Breast epithelium (tissue), 4 donors: ENCODE measurements at regions not wholly inside any gene's neighbourhood (a gene's known extent, or its start where the extent isn't known, plus 50 kb on each side); places are given as distances from the start of the nearest gene placed in this dataset.

Source experiments
- DNase-seq, 2 donors: peaks; one replicate each; pipeline ENCODE4 v3.0.0-alpha.2; 2019; ENCODE audit warnings: low spot score in 2 of 2
- H3K27ac ChIP-seq, 2 donors: fragments of 200-600 bp; sonication (generic) in 1 of 2; one replicate each; pipeline ENCODE4 v1.5.1; 2016 to 2019; ENCODE audit warnings: mild to moderate bottlenecking in 1 of 2
- H3K27me3 ChIP-seq, 2 donors: fragments of 200-600 bp; sonication (generic) in 1 of 2; one replicate each; pipeline versions ENCODE4 v1.5.1 to v1.6.0; 2017 to 2019; ENCODE audit warnings: control low read depth in 1 of 2, mild to moderate bottlenecking in 1 of 2
- H3K36me3 ChIP-seq: fragments of 200-600 bp; one replicate; pipeline ENCODE4 v1.5.1; 2019
- H3K4me1 ChIP-seq, 2 donors: fragments of 200-600 bp; sonication (generic); one replicate each; pipeline ENCODE4 v1.5.1; 2016 to 2019; ENCODE audit warnings: control low read depth in 1 of 2
- H3K4me3 ChIP-seq, 3 donors: fragments of 200-600 bp; sonication (generic); 1 replicate in 2 of 3; 2 replicates in 1 of 3; pipeline ENCODE4 v1.5.1; 2016 to 2019; ENCODE audit warnings: mild to moderate bottlenecking in 3 of 3, moderate library complexity in 2 of 3
- H3K9me3 ChIP-seq, 2 donors: fragments of 200-600 bp; sonication (generic) in 1 of 2; one replicate each; pipeline ENCODE4 v1.5.1; 2016 to 2019; ENCODE audit warnings: control low read depth in 1 of 2
- POLR2A ChIP-seq: fragments of 450-650 bp; IDR thresholded peaks from one replicate; pipeline ENCODE4 v1.6.1; 2016; ENCODE audit warnings: antibody characterized with exemption, mild to moderate bottlenecking, moderate library complexity
- POLR2AphosphoS5 ChIP-seq, 3 donors: sonication (generic); formaldehyde crosslinking; IDR thresholded peaks; one replicate each; pipeline ENCODE4 v1.6.1; 2017; ENCODE audit warnings: antibody characterized with exemption in 3 of 3
- intact Hi-C: fragments of 100-400 bp; cut with DNase I; formaldehyde crosslinking; loops from one replicate; pipeline ENCODE4 v1.15.1; 2023; ENCODE audit warnings: low total_unique reads
- TF ChIP-seq, protein P1 (sequence below), 3 donors: fragments of 450-650 bp; IDR thresholded peaks; one replicate each; pipeline ENCODE4 v1.5.1; 2016 to 2017; ENCODE audit warnings: antibody characterized with exemption in 3 of 3, mild to moderate bottlenecking in 3 of 3, moderate library complexity in 3 of 3

- H3K4me1 ChIP-seq, result no peaks in the 10 kb centered on the region
- intact Hi-C loops, result no loop called here
- TF ChIP-seq, protein P1, sequence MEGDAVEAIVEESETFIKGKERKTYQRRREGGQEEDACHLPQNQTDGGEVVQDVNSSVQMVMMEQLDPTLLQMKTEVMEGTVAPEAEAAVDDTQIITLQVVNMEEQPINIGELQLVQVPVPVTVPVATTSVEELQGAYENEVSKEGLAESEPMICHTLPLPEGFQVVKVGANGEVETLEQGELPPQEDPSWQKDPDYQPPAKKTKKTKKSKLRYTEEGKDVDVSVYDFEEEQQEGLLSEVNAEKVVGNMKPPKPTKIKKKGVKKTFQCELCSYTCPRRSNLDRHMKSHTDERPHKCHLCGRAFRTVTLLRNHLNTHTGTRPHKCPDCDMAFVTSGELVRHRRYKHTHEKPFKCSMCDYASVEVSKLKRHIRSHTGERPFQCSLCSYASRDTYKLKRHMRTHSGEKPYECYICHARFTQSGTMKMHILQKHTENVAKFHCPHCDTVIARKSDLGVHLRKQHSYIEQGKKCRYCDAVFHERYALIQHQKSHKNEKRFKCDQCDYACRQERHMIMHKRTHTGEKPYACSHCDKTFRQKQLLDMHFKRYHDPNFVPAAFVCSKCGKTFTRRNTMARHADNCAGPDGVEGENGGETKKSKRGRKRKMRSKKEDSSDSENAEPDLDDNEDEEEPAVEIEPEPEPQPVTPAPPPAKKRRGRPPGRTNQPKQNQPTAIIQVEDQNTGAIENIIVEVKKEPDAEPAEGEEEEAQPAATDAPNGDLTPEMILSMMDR (IDR thresholded peaks at IDR 0.05), result no peak
- TF ChIP-seq POLR2A (no peak), POLR2AphosphoS5 (IDR thresholded peaks at IDR 0.05) (no peak)
Measured at GRCh38 chr13:33683376-33683775, 134.6 kb upstream of the RFC3 start.

DNA sequence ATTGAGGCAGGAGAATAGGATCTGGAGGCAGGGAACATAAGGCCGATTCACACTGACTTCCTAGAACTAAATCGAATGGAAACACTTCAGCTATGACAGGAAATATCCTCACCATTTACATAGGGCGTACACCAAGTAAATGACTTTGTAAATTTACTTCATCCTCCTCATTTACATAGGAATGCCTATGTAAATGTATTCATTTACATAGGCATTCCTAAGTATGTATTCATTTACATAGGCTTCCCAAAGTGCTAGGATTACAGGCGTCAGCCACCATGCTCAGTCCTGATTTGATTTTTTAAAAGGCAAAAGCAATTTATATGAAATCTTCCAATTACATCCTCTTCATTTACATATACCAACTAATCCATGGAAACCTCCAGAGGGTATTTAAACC is 133.1 kb upstream of the RFC3 start:
- no peaks in the 10 kb centered on the region for H3K36me3 ChIP-seq
- H3K4me3 ChIP-seq, result no peak overlapping the region
- no peaks in the 10 kb centered on the region for H3K4me1 ChIP-seq
- no peak for DNase-seq
- no peaks in the 10 kb centered on the region for H3K27me3 ChIP-seq
- no peaks in the 10 kb centered on the region for H3K9me3 ChIP-seq
- TF ChIP-seq, protein P1 (IDR thresholded peaks at IDR 0.05), result no peak
- TF ChIP-seq POLR2AphosphoS5 (IDR thresholded peaks at IDR 0.05), result no peak
- no peak for TF ChIP-seq POLR2A
- H3K27ac ChIP-seq, result no peak overlapping the region
- intact Hi-C loops, result loop anchor here (5.0 kb wide), 1 partner anchor 1368 kb away; the partner anchor contains the start of genes BRCA2 and ZAR1L

More at GRCh38 chr13:33683376-33683775, 134.6 kb upstream of the RFC3 start:
- Histone ChIP-seq H3K27ac (no peak overlapping the region), H3K36me3 (no peaks in the 10 kb centered on the region), H3K9me3 (no peaks in the 10 kb centered on the region), H3K4me3 (no peak overlapping the region), H3K27me3 (no peaks in the 10 kb centered on the region)
- no peak for DNase-seq

GRCh38 chr13:33686772-33687480 is 131.0 kb upstream of the RFC3 start:
- intact Hi-C loops, result loop anchor here (5.0 kb wide), 1 partner anchor 1370 kb away; the partner anchor contains the start of genes BRCA2 and ZAR1L
- no peaks in the 10 kb centered on the region for H3K4me1 ChIP-seq
- H3K27ac ChIP-seq, result no peak overlapping the region

DNA sequence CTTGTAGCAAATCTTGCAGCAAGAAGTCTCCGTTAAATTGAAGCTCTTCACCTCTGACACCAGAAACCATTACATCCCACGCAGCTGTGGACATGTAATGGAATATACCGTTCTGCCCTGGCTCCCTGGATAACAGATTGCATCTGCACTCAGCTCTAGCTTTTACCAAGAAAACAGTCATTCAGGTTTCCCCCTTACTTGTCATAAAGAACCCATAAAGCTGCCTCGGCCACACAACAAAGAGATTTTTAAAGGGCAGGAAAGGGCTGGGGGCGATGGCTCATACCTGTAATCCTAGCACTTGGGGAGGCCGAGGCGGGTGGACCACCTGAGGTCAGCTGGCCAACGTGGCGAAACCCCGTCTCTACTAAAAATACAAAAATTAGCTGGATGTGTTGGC is 127.6 kb upstream of the RFC3 start:
- H3K4me1 ChIP-seq, result no peaks in the 10 kb centered on the region
- intact Hi-C loops, result no loop called here
- DNase-seq, result no peak
- no peak overlapping the region for H3K4me3 ChIP-seq
- TF ChIP-seq POLR2AphosphoS5 (IDR thresholded peaks at IDR 0.05), result no peak
- TF ChIP-seq, protein P1 (IDR thresholded peaks at IDR 0.05), result no peak
- TF ChIP-seq POLR2A, result no peak
- H3K27me3 ChIP-seq, result no peaks in the 10 kb centered on the region
- no peaks in the 10 kb centered on the region for H3K36me3 ChIP-seq
- no peaks in the 10 kb centered on the region for H3K9me3 ChIP-seq
- no peak overlapping the region for H3K27ac ChIP-seq

More at GRCh38 chr13:33686772-33687480, 131.0 kb upstream of the RFC3 start:
- Histone ChIP-seq H3K9me3 (no peaks in the 10 kb centered on the region), H3K4me3 (no peak overlapping the region), H3K36me3 (no peaks in the 10 kb centered on the region), H3K27me3 (no peaks in the 10 kb centered on the region)
- TF ChIP-seq POLR2A, result no peak
- TF ChIP-seq, protein P1 (IDR thresholded peaks at IDR 0.05), result no peak
- no peak for TF ChIP-seq POLR2AphosphoS5 (IDR thresholded peaks at IDR 0.05)
- no peak for DNase-seq

GRCh38 chr13:33691980-33692379 is 126.0 kb upstream of the RFC3 start:
- Histone ChIP-seq H3K36me3 (no peaks in the 10 kb centered on the region), H3K27me3 (no peaks in the 10 kb centered on the region), H3K9me3 (no peaks in the 10 kb centered on the region), H3K4me1 (no peaks in the 10 kb centered on the region), H3K4me3 (no peak overlapping the region), H3K27ac (no peak overlapping the region)
- intact Hi-C loops, result no loop called here
- TF ChIP-seq, protein P1 (IDR thresholded peaks at IDR 0.05), result no peak
- TF ChIP-seq POLR2AphosphoS5 (IDR thresholded peaks at IDR 0.05), result no peak
- no peak for TF ChIP-seq POLR2A
- no peak for DNase-seq
